Adrenal gland (tissue), 9 donors: ENCODE measurements at regions not wholly inside any gene's neighbourhood (a gene's known extent, or its start where the extent isn't known, plus 50 kb on each side); places are given as distances from the start of the nearest gene placed in this dataset.

Experiments used
- DNase-seq, 7 donors: peaks; one replicate each; pipeline ENCODE4 v3.0.0-alpha.2; 2019 to 2020
- H3K27ac ChIP-seq, 5 donors: fragments of 200-600 bp; sonication (generic) in 4 of 5; 1 replicate in 3 of 5; 2 replicates in 2 of 5; pipeline versions ENCODE4 v1.5.1 to v1.8.0; 2016 to 2020; ENCODE audit warnings: mild to moderate bottlenecking in 1 of 5
- H3K27me3 ChIP-seq: fragments of 200-600 bp; 2 replicates; pipeline ENCODE4 v1.8.0; 2021
- H3K36me3 ChIP-seq, 2 donors: fragments of 200-600 bp; replicated peaks in 1 of 2; 1 replicate in 1 of 2; 2 replicates in 1 of 2; pipeline versions ENCODE4 v1.5.1 to v1.8.0; 2018 to 2022
- H3K4me1 ChIP-seq, 2 donors: fragments of 200-600 bp; replicated peaks in 1 of 2; 1 replicate in 1 of 2; 2 replicates in 1 of 2; pipeline versions ENCODE4 v1.5.1 to v1.8.0; 2018 to 2021
- H3K4me3 ChIP-seq, 4 donors: fragments of 200-600 bp; sonication (generic) in 3 of 4; one replicate each; pipeline ENCODE4 v1.5.1; 2016 to 2018
- H3K9me3 ChIP-seq, 3 donors: fragments of 200-600 bp; sonication (generic) in 1 of 3; replicated peaks in 1 of 3; 1 replicate in 2 of 3; 2 replicates in 1 of 3; pipeline versions ENCODE4 v1.5.1 to v1.8.0; 2016 to 2021
- CTCF ChIP-seq, 6 experiments: fragments of 450-650 bp in 4 of 6; fragments of 200-600 bp in 2 of 6; sonication (generic) in 1 of 6; IDR thresholded peaks; 1 replicate in 5 of 6; 2 replicates in 1 of 6; pipeline versions ENCODE4 v1.5.1 to v1.8.0; 2016 to 2021; ENCODE audit warnings: antibody characterized with exemption in 6 of 6, mild to moderate bottlenecking in 2 of 6, moderate library complexity in 1 of 6
- POLR2A ChIP-seq, 2 donors: fragments of 450-650 bp; IDR thresholded peaks; one replicate each; pipeline ENCODE4 v1.6.1; 2017; ENCODE audit warnings: antibody characterized with exemption in 2 of 2, mild to moderate bottlenecking in 2 of 2, moderate library complexity in 1 of 2
- WGBS, 4 donors: extraction: QIAGEN DNeasy Blood & Tissue Kit in 2 of 4; methylation state at CpG; one replicate each; pipeline versions ENCODE4 v1.1.5 to v1.1.7; 2013 to 2017; 5-methylcytosine and 5-hydroxymethylcytosine counted together
- intact Hi-C, 2 donors: fragments of 100-400 bp; cut with DNase I; formaldehyde crosslinking; loops; one replicate each; pipeline versions ENCODE4 v1.14.1 to v1.15.0; 2022 to 2023
- donor health status: healthy with polysubstance abuse.
- donor health status: Bipolar disorder and iron deficiency.
- donor health status: DM: yes; HTN: yes; CAD: no.
- donor health status: DM: no; HTN: no; CAD: no.
- donor health status: DM: no; HTN: no; CAD: no.

- Histone ChIP-seq H3K27ac (peak overlapping the region in 1 of 5 donors; percentile 0), H3K9me3 (no peaks in the 10 kb centered on the region), H3K4me3 (no peak overlapping the region), H3K36me3 (no peaks in the 10 kb centered on the region), H3K4me1 (peaks cover 20 to 68% of the 10 kb centered on the region in 2 donors), H3K27me3 (no peaks in the 10 kb centered on the region)
- TF ChIP-seq POLR2A (IDR thresholded peaks at IDR 0.05) (no peak), CTCF (IDR thresholded peaks at IDR 0.05) (no peak)
- intact Hi-C loops = no loop called here
- no peak for DNase-seq
- WGBS, 4 donors = 87 to 96% (median 92%) methylated on average over 7 of the region's 7 CpGs
Observed at GRCh38 chr17:77468897-77469296, 328.1 kb downstream of the SEC14L1 start.

GRCh38 chr17:77470330-77470786 is 329.6 kb downstream of the SEC14L1 start:
- intact Hi-C loops = no loop called here
- Histone ChIP-seq H3K4me1 (peaks cover 33 to 79% of the 10 kb centered on the region in 2 donors), H3K27ac (peak overlapping the region in 2 of 5 donors; percentile 77 to 79)

GRCh38 chr17:77470800-77471733 is 330.3 kb downstream of the SEC14L1 start:
- H3K27me3 ChIP-seq = no peaks in the 10 kb centered on the region
- DNase-seq = peak in 3 of 7 donors; percentile 43 to 59 (median 47)
- H3K4me3 ChIP-seq = no peak overlapping the region
- H3K9me3 ChIP-seq = no peaks in the 10 kb centered on the region
- peaks cover 39 to 81% of the 10 kb centered on the region in 2 donors for H3K4me1 ChIP-seq
- H3K36me3 ChIP-seq = no peaks in the 10 kb centered on the region
- 67 to 70% (median 69%) methylated on average over 8 to 9 of the region's 9 CpGs for WGBS, 4 donors
- H3K27ac ChIP-seq = peak overlapping the region in 4 of 5 donors; percentile 30 to 79 (median 56)
- intact Hi-C loops = no loop called here
- TF ChIP-seq CTCF (IDR thresholded peaks at IDR 0.05) = no peak
- no peak for TF ChIP-seq POLR2A (IDR thresholded peaks at IDR 0.05)

More at GRCh38 chr17:77470330-77470786, 329.6 kb downstream of the SEC14L1 start:
- Histone ChIP-seq H3K27me3 (no peaks in the 10 kb centered on the region), H3K36me3 (no peaks in the 10 kb centered on the region), H3K9me3 (no peaks in the 10 kb centered on the region), H3K4me3 (no peak overlapping the region)
- DNase-seq = no peak
- TF ChIP-seq CTCF (IDR thresholded peaks at IDR 0.05) (no peak), POLR2A (IDR thresholded peaks at IDR 0.05) (no peak)
- 80 to 97% (median 96%) methylated on average over 3 of the region's 3 CpGs for WGBS, 4 donors

GRCh38 chr17:77471984-77472461 is 331.3 kb downstream of the SEC14L1 start:
- H3K9me3 ChIP-seq = no peaks in the 10 kb centered on the region
- H3K36me3 ChIP-seq = no peaks in the 10 kb centered on the region
- H3K27me3 ChIP-seq = no peaks in the 10 kb centered on the region
- intact Hi-C loops = no loop called here
- DNase-seq = peak in 3 of 7 donors; percentile 38 to 49 (median 45)
- peak overlapping the region in 4 of 5 donors; percentile 2 to 79 (median 54) for H3K27ac ChIP-seq
- TF ChIP-seq CTCF (IDR thresholded peaks at IDR 0.05) (no peak), POLR2A (IDR thresholded peaks at IDR 0.05) (no peak)
- H3K4me3 ChIP-seq = no peak overlapping the region
- peaks cover 38 to 81% of the 10 kb centered on the region in 2 donors for H3K4me1 ChIP-seq
- 26 to 34% (median 32%) methylated on average over 12 of the region's 12 CpGs for WGBS, 4 donors
